HG03066 (cell line): ENCODE measurements at regions not wholly inside any gene's neighbourhood (a gene's known extent, or its start where the extent isn't known, plus 50 kb on each side); places are given as distances from the start of the nearest gene placed in this dataset.
A peak's percentile ranks its signal among the peaks of the same experiment; 100 is the strongest.
"Not testable (repeated sequence)": the region's sequence is repeated elsewhere in the genome, so short reads cannot be mapped to it uniquely, and the experiment has no call there.

Experiments used
- ATAC-seq: cut with Tn5 transposase; IDR thresholded peaks from one replicate; pipeline ENCODE4 v1.9.1; 2021; ENCODE audit warnings: low read depth; ENCODE audit not compliant: unreplicated experiment

DNA sequence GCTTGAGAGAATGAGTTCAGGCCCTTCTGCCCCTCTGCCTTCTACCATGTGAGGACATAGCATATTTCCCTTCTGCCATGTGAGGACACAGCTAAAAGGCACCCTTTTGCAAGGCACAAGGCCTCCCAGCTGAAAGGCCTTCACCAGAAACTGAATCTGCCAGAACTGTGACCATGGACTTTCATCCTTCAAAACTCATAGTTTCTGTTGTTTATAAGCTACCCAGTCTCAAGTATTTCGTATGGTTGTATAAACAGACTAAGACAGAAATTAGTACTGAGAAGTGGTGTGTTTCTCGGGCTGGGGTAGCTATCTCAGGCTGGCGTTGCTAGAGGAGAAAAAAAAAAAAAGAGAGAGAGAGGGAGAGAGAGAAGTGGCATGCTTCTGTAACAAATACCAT, 368.6 kb downstream of the DMRTA1 start:
- no peak for ATAC-seq

DNA sequence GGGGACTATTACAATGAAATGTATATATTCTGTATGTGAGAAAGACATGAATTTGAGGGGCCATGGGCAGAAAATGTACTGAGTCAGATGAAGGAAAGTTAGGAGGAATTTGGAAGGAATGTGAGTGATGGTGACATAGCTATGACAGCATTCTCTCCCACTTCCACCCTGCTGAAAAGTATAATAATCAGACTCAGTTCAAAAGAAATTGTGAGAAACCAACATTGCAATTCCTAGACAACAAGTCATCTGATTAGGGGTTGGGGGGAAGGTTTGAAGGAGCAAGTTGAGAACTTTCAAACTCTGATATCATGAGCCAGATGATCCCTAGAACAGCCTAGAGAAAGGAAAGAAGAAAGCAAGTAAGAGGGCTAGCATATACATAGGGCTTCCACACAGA, 370.6 kb downstream of the DMRTA1 start:
- ATAC-seq, result no peak

DNA sequence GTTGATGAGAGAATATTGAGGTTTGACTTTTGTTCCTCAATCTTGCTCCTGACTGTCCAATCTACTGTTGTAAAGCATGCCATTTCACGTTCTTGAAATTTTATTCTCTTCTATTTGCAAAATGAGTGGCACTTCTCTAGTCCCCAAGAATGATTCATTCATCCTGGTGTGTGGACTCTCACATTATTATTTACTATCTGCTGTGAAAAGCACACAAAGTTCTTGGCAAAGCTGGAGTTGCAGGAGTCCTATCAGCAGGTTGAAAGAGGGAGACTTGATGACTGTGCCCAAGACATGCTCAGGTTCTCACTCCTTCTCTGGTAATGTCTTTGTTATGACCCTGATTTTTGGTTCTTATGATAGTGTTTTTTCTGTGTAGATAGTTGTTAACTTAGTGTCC, 382.6 kb downstream of the DMRTA1 start:
- no peak for ATAC-seq

DNA sequence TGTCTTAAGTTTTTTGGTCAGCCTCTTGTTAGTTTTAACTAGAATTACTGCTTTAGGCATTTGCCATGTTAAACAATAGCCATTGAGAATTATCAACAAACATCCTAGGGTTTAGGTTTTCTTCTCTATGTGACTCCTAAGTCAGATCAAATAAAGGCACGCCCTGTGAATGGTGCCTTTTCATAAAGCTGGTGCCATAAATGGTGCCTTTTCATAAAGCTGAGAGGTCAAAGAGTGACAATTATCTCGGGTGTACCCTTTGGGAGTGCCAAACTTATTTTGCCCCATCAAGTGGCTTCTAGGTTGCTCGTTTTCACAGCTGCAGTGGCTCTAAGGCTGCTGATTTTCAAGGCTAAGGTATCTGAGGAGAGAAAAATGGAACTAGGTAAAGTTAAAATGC, 391.6 kb downstream of the DMRTA1 start:
- ATAC-seq, result no peak

DNA sequence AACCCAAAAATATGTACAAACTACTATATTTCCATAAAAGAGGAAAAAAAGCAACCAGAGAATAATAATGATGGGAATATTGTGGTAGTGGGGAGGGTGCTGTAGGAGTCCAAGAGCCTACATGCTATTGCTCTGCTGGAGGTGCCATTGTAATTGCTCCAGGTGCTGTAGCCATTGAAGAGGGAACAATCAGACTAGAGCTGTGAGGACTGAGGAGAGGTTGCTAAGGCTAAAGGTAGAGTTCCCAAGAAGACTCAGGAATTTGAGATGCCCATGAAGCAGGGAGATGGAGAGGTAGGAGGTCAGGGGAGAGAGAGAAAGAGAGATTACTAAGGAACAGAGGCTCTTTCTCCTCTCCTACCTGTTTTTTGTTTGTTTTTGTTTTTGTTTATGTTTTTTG, 394.0 kb downstream of the DMRTA1 start:
- no peak for ATAC-seq

DNA sequence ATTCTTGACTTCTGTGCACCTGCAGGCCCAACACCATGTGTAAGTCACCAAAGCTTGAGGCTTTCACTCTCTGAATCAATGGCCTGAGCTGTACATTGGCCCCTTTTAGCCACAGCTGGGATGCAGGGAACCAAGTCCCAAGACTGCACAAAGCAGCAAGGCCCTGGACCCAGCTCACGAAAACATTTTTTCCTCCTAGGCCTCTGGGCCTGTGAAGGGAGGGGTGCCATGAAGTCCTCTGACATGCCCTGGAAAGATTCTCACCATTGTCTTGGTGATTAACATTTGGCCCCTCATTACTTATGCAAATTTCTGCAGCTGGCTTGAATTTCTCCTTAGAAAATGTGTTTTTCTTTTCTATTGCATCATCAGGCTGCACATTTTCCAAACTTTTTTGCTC, 398.6 kb downstream of the DMRTA1 start:
- not testable (repeated sequence) for ATAC-seq

DNA sequence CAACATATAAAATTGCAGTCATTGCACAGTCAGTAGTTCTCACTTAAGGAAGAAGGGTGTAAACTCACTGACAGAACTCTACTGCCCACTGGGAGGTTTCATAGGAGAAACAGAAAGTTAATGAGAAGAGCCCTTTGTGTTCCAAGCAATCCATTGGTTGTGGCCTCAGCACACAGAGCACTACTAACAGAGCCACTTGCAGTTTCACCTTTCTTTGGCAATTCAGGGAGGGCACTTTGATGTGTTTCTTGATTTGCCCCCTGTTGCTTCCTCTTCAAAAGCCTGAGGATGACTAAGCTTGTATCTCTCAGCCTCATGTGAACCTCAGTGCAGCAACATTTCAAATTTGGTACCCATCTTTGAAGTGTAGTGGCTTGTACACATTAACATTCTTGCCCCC, 409.4 kb downstream of the DMRTA1 start:
- no peak for ATAC-seq

DNA sequence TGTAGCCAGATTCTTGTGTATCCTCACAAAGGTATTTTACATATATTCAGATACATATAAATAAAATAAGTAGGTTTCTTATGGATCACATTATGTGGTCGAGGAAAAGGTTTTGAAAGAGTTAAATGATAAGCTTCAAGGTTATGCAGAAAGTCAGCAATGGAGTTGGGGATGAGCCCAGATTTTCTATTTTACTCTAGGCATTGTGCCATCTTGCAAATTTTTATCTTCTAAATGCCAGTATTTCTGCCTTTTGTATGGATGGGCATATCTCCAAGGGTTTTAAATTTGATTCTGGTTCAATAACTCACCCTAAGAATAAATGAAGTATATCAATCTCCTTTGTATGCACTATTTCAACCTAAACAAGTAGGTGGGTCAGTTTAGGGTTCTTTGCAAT, 410.7 kb downstream of the DMRTA1 start:
- no peak for ATAC-seq

DNA sequence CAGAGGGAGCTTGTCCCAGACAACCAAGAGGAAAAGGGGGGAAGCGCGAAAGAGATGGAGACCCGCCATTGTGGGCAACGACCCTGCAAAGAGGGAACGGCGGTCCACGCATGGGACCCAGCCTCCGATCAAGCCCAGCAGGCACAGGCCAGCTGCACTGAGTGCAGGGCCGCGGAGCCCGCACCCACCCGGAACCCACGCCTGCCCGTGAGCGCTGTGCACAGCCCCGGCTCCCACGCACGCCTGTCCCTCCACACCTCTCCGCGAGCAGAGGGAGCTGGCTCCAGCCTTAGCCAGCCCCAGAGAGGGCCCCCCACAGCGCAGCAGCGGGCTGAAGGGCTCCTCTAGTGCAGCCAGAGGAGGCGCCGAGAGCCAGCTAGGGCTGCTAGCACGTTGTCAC, 416.5 kb downstream of the DMRTA1 start:
- ATAC-seq, result no peak

DNA sequence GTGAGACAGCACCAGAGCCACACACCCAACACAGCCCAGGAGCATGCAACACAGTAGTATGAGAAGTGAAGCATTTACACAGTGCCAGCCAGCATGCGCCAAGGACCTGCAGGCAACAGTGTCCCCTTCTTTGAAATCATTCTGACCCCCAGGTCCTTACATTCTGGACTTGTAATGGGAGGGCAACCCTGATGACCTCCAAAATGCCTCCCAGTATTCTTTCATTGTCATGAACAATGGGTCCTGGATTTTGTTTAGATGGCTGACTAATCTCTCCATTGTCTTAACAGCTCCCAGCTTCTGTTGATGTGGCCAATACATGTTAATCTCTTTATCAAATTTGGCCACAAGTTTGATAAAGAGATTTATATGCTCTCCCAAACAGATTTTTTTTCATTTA, 417.1 kb downstream of the DMRTA1 start:
- ATAC-seq, result no peak

DNA sequence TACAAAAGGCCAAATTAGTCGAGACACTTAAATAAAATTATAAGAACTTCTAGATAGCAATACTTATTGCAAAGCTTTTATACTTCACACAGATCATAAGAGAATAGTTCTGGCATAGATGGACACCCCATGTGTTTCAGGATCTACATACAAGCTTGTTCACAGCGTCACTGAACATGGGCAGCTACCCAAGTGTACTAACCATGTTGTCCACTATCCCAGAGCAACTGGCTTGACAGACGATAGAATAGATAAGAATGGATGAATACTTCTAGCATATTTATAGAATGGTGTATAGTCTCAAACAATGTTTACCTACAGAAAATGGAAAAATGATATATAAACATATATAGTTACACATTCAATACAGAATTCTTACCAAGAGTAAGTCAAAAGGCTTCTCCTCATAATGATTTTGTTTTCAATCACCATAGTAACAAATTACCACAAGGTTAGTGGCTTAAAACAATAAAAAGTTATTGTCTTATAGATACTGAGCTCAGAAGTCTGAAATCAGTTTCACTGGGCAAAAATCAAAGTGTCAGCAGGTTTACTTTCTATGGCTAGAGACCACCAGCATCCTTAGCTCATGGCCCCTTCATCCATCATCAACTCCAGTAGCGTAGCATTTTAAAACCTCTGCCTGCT, 446.7 kb downstream of the DMRTA1 start:
- ATAC-seq, result no peak

DNA sequence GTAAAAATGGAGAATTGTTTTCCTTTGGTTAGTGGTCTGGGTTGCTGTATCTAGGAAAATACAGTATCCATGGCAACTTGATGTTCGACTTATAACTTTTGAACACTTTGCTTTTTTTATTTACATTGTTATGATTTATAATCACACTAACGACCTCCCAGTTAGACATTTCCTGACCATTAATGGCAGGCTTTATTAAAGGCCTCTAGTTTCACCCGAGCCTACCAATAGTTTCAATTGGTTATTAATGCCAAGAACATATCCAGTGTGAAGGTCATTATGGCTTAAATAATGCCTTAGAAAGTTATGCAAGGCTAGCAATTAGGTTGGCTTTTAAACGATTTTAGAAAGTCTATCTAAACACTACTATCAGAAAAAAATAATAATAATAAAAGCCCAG, 452.0 kb downstream of the DMRTA1 start:
- ATAC-seq, result no peak

DNA sequence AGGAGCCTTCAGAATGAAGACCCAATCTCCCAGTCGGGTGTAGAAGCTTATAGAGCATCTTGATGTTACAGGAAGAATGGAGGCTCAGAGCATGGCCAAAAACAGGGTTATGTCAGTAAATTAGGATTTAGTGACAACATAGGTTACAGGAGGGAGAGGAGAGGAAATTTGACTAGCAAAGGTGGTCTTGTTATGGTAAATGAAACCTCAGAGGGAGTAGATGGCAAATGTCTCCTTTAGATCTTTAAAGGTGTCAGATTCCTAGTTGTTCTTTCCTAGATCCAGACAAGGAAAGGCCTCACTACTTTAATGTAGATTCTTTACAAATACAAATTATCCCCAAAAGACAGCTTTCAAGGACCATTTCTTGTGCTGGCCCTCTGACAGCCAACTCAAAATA, 465.0 kb downstream of the DMRTA1 start:
- no peak for ATAC-seq

DNA sequence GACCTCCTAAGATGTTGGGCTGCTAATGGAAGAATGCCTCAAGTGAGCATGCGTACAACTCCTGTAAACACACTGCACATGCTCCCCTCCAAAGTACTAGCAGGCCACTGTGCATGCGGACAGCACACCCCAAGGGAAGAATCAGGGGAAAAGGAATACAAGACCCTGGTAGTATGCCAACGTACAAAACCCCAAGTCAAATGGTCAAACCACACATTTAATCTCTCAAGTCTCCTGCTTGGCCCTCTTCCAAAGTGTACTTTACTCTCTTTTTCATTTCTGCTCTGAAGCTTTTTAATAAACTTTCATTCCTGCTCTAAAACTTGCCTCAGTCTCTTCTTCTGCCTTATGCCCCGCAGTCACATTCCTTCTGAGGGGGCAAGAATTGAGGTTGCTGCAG, 466.4 kb downstream of the DMRTA1 start:
- peak; percentile 11 for ATAC-seq

DNA sequence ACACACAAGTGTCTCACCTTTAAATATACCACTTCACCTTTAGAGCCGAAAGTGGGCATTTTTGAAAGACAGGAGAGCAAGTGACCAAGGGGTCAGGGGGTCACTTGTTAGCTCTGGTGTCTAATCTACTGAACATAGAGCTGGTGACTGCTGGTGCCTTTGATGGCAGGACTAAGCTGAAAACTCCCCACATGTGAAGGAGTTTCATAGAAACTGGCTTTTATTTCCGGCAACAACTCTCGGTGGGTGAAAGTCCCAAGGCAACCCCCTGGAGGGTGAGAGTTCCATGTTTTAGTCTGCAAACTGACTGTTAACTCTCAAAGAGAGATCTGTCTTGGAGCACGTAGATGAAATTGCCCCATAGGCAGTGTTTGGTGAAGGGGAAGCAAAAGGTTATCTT, 466.9 kb downstream of the DMRTA1 start:
- peak; percentile 78 for ATAC-seq

DNA sequence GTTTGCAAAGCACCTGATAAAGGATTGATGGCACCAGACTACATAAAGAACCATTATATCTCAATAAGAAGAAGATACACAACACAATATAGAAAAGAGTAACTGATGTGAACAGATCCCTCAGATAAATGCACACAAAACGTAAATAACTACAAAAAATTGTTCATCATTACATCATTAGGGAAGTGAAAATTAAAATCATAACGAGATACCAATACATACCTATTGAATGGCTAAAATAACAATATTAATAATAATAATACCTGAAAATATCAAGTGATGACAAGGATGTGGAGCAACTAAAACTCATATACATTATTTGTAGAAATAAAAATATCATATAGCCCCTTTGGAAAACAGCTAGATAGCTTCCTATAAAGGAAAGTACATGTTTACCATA, 469.5 kb downstream of the DMRTA1 start:
- ATAC-seq, result no peak

DNA sequence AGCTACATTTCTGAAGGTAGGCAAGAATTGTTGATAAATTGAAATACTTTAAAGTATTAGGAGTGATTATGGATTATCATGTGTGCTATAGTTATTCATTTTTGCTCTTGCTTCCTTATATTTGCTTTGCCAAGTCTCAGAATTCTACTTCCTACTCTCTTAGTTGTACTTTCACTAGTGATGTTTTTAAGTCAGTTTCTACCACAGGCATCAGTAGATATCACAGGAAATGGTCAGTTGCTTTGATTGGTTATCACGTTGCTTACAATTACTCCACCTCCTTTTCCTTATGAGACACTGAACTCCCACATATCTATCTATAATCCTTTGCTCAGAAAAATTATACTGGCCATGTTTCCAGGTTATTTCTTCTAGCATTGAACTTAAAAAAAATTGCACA, 472.8 kb downstream of the DMRTA1 start:
- peak; percentile 72 for ATAC-seq

DNA sequence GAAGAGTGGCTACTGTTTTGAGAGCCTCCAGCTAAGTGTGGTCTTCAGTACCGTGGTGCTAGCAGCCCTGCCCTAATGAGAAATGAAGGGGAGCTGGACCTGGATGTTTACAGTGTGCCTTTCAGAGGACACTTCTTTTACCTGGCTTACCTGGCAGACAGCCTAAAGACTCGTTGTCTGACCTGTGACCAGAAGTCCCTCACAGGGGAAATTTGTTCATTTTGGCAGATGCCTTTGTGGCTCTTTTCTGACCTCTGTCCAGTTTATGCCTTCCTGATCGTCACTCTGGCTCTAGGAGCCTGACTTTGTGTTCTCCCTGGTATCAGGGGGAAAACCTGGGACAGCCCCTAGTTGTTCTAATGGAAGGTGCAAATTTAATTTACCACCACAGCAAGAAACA, 475.1 kb downstream of the DMRTA1 start:
- no peak for ATAC-seq

DNA sequence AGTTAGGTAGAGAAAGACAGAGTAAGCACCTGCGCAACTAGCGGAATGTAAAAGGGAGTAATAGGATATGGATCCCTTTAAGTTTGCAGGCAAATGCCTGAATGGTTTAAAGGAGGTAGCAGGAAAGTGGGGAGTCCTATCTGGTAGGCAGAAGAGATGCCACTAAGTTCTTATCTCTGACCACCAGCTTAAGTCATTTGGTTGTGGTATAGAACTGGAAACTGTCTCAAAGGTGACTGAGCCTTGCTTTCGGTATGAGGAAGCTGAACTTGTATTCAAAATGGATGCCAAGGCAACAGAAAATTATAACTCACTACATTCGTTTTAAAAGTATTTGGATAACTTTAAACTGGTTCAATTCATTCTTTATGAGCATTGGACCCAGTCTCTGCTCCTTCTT, 475.6 kb downstream of the DMRTA1 start:
- peak; percentile 41 for ATAC-seq

DNA sequence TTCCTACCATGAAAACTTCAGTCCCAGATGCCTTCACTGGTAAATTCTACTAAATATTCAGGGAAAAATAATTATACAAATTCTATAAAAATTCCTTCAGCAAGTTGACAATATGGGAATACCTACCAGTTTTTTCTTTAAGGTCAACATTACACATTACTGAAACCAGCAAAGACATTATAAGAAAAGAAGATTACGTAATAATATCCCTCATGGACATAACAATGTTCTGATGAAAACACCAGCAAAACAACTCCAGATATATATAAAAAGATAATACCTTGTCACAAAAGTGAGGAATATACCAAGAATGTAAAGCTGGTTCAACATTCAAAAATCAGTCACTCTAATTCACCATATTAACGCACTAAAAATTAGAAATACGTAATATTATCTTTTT, 507.9 kb downstream of the DMRTA1 start:
- ATAC-seq, result no peak

DNA sequence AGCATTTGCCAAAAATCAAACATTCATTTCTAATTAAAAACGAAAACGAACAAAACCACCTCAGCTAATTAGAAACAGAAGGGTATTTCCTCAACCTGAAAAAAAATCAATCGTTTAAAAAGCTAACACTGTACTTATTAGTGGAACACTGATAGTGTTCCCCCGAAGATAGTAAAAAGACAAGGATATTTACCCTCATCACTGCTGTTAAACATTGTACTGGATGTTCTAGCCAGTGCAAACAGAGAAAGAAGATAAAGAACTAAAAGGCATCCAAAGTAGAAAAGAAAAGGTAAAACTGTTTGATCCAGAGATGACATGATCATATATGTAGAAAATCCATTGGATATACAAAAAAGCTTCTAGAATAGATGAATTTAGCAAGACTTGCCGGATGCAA, 508.3 kb downstream of the DMRTA1 start:
- ATAC-seq, result no peak

DNA sequence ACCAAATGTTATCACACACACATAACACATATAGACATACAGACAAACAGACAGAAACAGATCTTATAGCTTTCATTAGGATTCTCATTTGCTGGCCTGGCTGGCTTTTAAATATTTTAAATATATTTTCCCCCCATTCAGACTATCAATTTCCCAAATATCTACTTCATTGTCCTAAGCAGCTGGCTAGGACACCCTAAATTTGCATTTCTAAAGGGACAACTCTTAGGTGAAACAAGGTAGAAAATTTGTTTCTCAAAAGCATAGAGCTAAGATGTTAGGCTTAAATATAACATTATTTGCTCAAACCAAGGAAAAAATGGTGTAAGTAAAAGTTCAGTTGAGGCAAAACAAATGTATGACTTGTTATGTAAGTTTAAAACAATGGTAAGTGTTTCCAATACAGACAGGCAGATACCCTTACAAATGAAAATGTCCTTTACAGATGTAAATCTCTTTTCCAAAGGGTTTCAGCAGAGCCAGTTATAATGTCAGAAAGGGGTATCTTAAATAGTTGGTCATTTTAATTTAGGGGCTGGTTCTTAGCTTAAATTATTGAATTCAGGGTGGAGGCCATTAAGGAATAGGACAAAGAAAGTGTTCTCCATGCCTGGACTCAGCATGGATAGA, 522.8 kb downstream of the DMRTA1 start:
- ATAC-seq, result no peak
